MM.1S (cell line): ENCODE measurements at regions not wholly inside any gene's neighbourhood (a gene's known extent, or its start where the extent isn't known, plus 50 kb on each side); places are given as distances from the start of the nearest gene placed in this dataset.

Experiments used
- CTCF ChIP-seq: fragments of 300-600 bp; sonication (generic); IDR thresholded peaks from 2 replicates; pipeline ENCODE4 v1.5.1; 2016; ENCODE audit warnings: antibody characterized with exemption, low read length, mixed read lengths
- EZH2phosphoT487 ChIP-seq: fragments of 300-600 bp; sonication (generic); IDR thresholded peaks from 2 replicates; pipeline ENCODE4 v1.6.1; 2018; ENCODE audit warnings: antibody characterized with exemption, low read length

- TF ChIP-seq CTCF (no peak), EZH2phosphoT487 (no peak)
These were observed 523.1 kb downstream of the MID1IP1 start for GRCh38 chrX:39324233-39324930.
